GM21360 (cell line): ENCODE measurements at regions not wholly inside any gene's neighbourhood (a gene's known extent, or its start where the extent isn't known, plus 50 kb on each side); places are given as distances from the start of the nearest gene placed in this dataset.

Source experiments
- ATAC-seq: cut with Tn5 transposase; IDR thresholded peaks from one replicate; pipeline ENCODE4 v1.9.1; 2021; ENCODE audit warnings: mild to moderate bottlenecking, moderate library complexity; ENCODE audit not compliant: unreplicated experiment

- no peak for ATAC-seq
Measured at GRCh38 chr14:101235335-101236103, 325.8 kb upstream of the DIO3 start.

- no peak for ATAC-seq
Measured at GRCh38 chr14:101236496-101237251, 324.6 kb upstream of the DIO3 start.

GRCh38 chr14:101237252-101237616 lies 324.1 kb upstream of the DIO3 start:
- ATAC-seq, result no peak

GRCh38 chr14:101239065-101239464 lies 322.2 kb upstream of the DIO3 start:
- no peak for ATAC-seq

- ATAC-seq, result no peak
Measured at GRCh38 chr14:101241147-101241546, 320.1 kb upstream of the DIO3 start.

- no peak for ATAC-seq
Measured at GRCh38 chr14:101241807-101242278, 319.5 kb upstream of the DIO3 start.

- ATAC-seq, result no peak
Measured at GRCh38 chr14:101242442-101243385, 318.6 kb upstream of the DIO3 start.

GRCh38 chr14:101243587-101244338 lies 317.5 kb upstream of the DIO3 start:
- no peak for ATAC-seq

- no peak for ATAC-seq
Measured at GRCh38 chr14:101246894-101247841, 314.1 kb upstream of the DIO3 start.

- no peak for ATAC-seq
Measured at GRCh38 chr14:101247842-101248725, 313.2 kb upstream of the DIO3 start.

GRCh38 chr14:101248840-101249675 lies 312.2 kb upstream of the DIO3 start:
- ATAC-seq, result no peak

- ATAC-seq, result no peak
Measured at GRCh38 chr14:101249676-101250036, 311.6 kb upstream of the DIO3 start.

- ATAC-seq, result no peak
Measured at GRCh38 chr14:101250336-101250947, 310.9 kb upstream of the DIO3 start.

GRCh38 chr14:101250948-101251811 lies 310.1 kb upstream of the DIO3 start:
- no peak for ATAC-seq

- ATAC-seq, result no peak
Measured at GRCh38 chr14:101251812-101252442, 309.4 kb upstream of the DIO3 start.
